ENCODE measurements at regions not wholly inside any gene's neighbourhood (a gene's known extent, or its start where the extent isn't known, plus 50 kb on each side); places are given as distances from the start of the nearest gene placed in this dataset.

DNA sequence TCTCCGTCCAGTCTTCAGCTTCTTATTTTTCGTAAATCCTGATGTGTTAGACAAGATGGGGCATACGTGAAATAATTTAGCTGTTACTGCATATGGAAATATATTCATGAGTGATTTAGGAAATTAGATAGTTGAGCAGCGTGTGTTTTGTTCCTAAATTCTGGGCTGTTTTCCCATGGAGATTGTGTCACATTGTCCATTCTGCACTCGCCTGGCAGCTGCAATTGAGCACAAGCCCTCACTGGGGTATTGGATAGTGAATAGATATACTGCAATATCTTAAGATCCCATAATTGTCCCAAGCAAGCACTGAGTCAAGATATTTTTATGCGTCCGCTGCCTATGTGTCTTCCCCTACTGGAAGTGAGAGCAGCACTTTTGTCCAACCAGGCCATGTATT lies 1027.1 kb upstream of the WWC1 start:
- Histone ChIP-seq H3K27me3 (no peaks in the 10 kb centered on the region), H3K36me3 (no peaks in the 10 kb centered on the region), H3K27ac (no peak overlapping the region), H3K4me1 (ENCODE audit: low read depth) (no peaks in the 10 kb centered on the region), H3K4me3 (no peak overlapping the region), H3K9me3 (ENCODE audit: low read depth) (no peaks in the 10 kb centered on the region)
- DNase-seq (ENCODE audit: low read depth in 1 of 2, low spot score in 1 of 2): no peak
- TF ChIP-seq, protein P1, sequence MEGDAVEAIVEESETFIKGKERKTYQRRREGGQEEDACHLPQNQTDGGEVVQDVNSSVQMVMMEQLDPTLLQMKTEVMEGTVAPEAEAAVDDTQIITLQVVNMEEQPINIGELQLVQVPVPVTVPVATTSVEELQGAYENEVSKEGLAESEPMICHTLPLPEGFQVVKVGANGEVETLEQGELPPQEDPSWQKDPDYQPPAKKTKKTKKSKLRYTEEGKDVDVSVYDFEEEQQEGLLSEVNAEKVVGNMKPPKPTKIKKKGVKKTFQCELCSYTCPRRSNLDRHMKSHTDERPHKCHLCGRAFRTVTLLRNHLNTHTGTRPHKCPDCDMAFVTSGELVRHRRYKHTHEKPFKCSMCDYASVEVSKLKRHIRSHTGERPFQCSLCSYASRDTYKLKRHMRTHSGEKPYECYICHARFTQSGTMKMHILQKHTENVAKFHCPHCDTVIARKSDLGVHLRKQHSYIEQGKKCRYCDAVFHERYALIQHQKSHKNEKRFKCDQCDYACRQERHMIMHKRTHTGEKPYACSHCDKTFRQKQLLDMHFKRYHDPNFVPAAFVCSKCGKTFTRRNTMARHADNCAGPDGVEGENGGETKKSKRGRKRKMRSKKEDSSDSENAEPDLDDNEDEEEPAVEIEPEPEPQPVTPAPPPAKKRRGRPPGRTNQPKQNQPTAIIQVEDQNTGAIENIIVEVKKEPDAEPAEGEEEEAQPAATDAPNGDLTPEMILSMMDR (IDR thresholded peaks at IDR 0.05; ENCODE audit: low read depth, low read length): no peak

DNA sequence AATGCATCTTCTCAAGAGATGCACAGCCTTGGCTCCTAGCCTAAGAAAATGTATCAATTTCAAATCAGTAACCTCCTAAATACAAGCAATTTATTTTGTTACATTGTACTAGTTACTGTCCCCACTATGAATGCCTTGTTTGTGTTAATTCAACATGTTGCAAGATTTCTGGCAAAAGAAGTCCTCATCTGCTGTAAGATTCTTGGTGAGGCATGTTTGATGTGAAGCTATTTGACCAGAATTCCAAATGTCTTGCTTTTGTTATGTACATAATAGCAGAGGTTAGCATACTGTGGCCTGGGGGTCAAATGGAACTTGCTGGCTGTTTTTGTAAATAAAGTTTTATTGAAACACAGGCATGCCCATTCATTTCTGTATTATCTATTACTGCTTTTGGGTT lies 1023.1 kb upstream of the WWC1 start:
- Histone ChIP-seq H3K27ac (no peak overlapping the region), H3K9me3 (ENCODE audit: low read depth) (no peaks in the 10 kb centered on the region), H3K4me1 (ENCODE audit: low read depth) (no peaks in the 10 kb centered on the region), H3K36me3 (no peaks in the 10 kb centered on the region), H3K4me3 (no peak overlapping the region), H3K27me3 (no peaks in the 10 kb centered on the region)
- TF ChIP-seq, protein P1 (IDR thresholded peaks at IDR 0.05; ENCODE audit: low read depth, low read length): no peak
- DNase-seq (ENCODE audit: low read depth in 1 of 2, low spot score in 1 of 2): no peak

DNA sequence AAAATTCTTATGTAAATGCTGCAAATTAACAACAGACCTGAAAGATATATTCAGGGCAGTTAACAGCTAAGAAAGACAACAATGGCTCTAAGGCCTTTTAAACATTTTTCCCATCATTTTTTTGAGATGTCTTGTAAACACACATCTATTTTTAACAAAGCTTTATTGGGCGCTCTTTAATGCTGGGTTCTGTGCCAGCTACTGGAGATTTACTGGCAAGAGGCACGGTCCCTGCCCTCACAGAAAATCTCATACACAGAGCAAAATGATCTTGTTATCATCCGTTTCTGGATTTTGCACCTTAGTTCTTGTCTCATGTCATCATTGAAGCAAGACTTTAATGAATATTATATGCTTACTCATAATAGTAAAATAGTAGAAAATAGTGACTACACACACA lies 1022.3 kb upstream of the WWC1 start:
- DNase-seq (ENCODE audit: low read depth in 1 of 2, low spot score in 1 of 2): no peak

DNA sequence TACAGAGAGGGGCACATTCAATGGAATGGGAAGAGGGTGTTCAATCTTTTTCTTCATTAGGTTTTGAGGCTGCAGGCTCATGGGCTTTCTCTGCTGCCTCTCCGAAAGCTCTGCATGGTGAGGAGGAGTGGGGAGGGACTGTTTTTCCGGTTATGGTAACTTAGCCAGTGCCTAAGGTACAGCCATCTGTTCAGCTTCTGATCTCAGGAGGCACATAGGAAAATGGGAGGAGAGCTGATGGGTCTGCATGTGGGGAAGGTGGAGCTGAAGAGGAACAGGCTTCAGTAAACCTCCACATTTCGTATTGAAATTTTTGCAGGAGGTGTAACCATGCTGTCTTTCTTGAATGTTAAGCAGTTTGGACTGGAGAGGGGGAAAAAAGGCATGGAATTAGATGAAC lies 1020.4 kb upstream of the WWC1 start:
- no peak overlapping the region for H3K27ac ChIP-seq
- no peaks in the 10 kb centered on the region for H3K36me3 ChIP-seq
- no peaks in the 10 kb centered on the region for H3K27me3 ChIP-seq
- H3K4me1 ChIP-seq (ENCODE audit: low read depth): no peaks in the 10 kb centered on the region
- H3K4me3 ChIP-seq: no peak overlapping the region
- DNase-seq (ENCODE audit: low read depth in 1 of 2, low spot score in 1 of 2): no peak
- no peaks in the 10 kb centered on the region for H3K9me3 ChIP-seq (ENCODE audit: low read depth)
- TF ChIP-seq, protein P1 (IDR thresholded peaks at IDR 0.05; ENCODE audit: low read depth, low read length): no peak

More for the DNA sequence above, 1022.3 kb upstream of the WWC1 start:
- Histone ChIP-seq H3K9me3 (ENCODE audit: low read depth) (no peaks in the 10 kb centered on the region), H3K36me3 (no peaks in the 10 kb centered on the region), H3K27ac (no peak overlapping the region), H3K4me1 (ENCODE audit: low read depth) (no peaks in the 10 kb centered on the region), H3K27me3 (no peaks in the 10 kb centered on the region), H3K4me3 (no peak overlapping the region)
- TF ChIP-seq, protein P1 (IDR thresholded peaks at IDR 0.05; ENCODE audit: low read depth, low read length): no peak

DNA sequence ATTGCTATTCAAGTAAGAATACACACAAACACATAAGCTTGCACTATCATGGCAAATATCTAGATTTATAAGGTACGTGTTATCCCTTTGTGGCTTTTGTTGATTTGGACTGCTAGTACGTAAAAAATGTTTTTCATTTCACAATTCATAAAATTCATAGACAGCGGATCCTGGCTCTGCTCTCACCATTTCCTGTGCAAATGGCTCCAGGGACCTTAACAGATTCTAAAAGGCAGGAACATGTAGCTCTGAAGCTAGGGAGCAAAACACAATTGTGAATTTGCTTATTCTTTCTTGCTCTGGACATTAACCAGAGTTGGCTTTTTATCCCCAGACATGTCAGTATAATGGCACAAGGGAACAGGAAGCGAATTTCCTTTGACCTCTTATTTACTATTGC lies 1019.9 kb upstream of the WWC1 start:
- Histone ChIP-seq H3K27me3 (no peaks in the 10 kb centered on the region), H3K4me1 (ENCODE audit: low read depth) (no peaks in the 10 kb centered on the region), H3K36me3 (no peaks in the 10 kb centered on the region), H3K4me3 (no peak overlapping the region), H3K27ac (no peak overlapping the region), H3K9me3 (ENCODE audit: low read depth) (no peaks in the 10 kb centered on the region)
- TF ChIP-seq, protein P1 (IDR thresholded peaks at IDR 0.05; ENCODE audit: low read depth, low read length): no peak
- DNase-seq (ENCODE audit: low read depth in 1 of 2, low spot score in 1 of 2): no peak

DNA sequence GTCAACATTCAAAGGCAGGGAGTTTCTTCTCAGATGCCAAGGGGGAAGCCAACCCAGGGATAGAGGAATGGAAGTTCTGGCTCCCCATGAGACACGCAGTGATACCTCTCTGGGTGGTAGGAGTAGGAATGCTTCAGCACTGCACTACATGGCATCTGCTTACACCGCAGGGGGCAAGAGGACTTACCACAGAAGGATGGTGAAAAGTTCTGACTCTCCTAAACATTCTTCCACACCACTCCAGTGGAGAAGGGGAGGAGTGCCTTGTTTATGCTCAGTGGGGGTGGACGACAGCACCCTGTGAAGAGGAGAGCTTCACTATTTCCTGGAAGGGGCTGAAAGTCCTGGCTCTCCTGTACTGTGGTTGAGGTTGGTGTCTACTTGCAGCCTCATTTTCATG lies 1011.3 kb upstream of the WWC1 start:
- no peak overlapping the region for H3K4me3 ChIP-seq
- no peaks in the 10 kb centered on the region for H3K36me3 ChIP-seq
- H3K27ac ChIP-seq: no peak overlapping the region
- no peak for DNase-seq (ENCODE audit: low read depth in 1 of 2, low spot score in 1 of 2)
- H3K4me1 ChIP-seq (ENCODE audit: low read depth): peaks cover 26% of the 10 kb centered on the region
- TF ChIP-seq, protein P1 (IDR thresholded peaks at IDR 0.05; ENCODE audit: low read depth, low read length): no peak
- H3K9me3 ChIP-seq (ENCODE audit: low read depth): no peaks in the 10 kb centered on the region
- no peaks in the 10 kb centered on the region for H3K27me3 ChIP-seq

All from cardiac muscle cell (in vitro differentiated cells and primary cell).